NCI-H2171 treated with DMSO at 0.1 percent for 48 hours (cell line): ENCODE measurements at regions not wholly inside any gene's neighbourhood (a gene's known extent, or its start where the extent isn't known, plus 50 kb on each side); places are given as distances from the start of the nearest gene placed in this dataset.

Source experiments
- DNase-seq: peaks from one replicate; lab custom pipeline; 2025; lab: John Stamatoyannopoulos, UW

DNA sequence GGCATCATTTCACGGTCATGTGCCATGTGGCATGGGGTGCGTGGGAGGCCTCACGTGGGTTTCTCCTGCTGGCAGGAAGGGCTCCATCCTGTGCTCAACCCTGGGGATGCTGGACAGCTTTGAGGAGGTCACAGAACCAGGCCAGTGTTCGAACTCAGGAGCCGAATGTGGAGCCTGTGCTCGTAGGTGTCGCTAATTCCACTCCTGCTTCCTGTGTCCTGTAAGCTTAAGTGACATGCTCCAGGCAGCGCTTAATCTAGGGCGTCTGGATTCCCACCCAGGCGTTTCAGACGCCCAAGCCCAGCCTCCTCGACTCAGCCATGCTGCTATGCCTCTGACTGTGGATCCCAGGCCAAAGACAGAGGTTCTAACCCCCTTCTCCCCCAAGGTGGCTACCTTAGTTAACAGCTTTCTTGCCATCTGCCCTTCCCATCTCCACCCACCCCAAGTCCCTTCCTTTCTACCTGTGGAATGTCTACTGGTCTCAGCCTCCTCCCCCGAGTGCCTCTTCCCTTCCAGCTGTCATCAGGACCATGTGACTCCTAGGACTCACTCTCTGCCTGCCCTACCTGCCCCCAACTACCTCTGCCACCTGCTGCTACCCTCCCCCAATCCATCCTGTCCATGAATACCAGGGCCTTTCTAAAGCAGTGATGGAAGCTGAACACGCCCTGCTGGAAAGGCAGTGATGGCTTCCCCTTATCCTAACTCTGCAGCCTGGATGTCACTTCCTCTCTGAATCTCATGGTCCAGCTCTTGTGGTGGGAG, 255.1 kb downstream of the CDH26 start:
- peak; percentile 58 for DNase-seq

DNA sequence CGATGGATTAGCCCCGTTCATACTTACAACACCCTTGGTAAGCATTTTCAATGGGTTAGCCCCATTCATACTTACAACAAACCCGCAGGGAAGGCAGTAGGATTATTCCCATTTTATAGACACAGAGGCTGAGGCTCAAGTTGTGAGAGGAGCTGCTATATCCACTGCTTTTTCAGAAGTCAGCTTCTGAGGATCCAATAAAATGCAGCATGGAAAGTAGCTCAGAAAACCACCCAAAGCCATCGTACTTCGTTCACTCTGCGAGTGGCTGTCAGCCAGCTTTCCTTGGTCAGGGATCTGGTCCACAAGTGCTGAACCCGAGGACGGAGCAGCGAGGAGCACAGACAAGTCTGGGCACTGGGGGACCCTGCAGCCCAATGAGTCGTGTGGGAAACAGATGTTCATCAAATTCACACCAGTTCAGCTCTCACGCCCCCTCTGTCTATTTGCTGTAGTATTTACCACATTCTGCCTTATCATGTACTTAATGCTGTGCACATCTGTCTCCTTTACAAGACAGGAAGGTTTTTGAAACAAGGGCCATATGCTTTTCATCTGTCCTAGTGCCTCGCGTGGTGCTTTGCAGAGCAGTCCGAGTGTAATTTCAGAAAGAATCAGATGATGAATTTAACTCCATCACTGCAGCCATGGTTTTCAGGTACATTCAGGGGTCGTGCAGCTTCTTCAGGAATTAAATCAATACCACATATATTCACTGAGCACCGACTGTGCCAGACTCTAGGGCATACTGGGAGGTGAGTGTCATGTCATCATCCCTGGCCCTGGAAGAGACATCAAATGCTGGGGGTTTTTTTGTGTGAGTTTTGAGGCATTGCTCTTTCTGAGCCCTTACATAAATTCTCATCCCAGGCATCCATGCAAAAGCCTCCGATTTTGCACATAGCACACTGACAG, 256.9 kb downstream of the CDH26 start:
- peak; percentile 95 for DNase-seq

DNA sequence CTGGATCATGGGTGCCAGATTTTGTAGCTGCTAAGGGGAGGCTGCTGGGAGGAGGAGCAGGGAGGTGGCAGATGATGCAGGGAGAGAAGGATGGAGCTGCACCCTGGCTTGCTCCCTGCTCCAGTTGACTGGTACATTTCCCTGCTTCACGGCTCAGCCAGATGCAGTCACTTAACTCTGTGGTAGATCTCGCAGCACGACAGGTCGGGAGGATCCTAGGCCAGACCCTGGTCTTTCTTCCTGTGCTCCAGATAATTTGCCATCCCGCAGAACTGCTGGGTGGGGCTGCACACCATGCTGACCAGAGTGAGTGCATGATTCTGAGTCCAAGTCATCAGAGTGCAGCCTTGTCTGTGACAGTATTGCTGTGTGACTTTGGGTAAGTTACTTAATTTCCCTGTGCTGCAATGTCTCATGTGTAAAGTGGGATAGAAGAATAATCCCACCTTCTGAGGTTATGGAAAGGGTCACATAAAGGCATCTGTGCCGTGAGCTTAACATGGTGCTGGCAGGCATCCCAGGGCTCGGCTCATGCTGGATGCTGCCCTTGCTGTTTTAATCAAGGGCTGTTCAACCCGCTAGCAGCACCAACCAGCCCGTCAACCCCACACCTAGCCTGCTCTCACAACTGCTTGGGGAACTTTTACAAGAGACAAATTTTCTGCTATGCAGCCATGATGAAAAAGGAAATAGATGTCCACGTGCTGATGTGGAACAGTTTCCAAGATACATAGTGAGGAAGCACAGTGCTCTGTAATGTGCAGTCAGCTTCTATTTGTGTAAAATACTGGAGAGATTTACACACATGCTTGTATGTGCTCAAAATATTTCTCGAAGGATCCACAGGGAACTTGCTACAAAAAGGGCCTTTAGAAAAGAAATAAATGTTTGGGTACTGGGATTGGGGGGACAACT, 257.9 kb downstream of the CDH26 start:
- DNase-seq: peak; percentile 80

DNA sequence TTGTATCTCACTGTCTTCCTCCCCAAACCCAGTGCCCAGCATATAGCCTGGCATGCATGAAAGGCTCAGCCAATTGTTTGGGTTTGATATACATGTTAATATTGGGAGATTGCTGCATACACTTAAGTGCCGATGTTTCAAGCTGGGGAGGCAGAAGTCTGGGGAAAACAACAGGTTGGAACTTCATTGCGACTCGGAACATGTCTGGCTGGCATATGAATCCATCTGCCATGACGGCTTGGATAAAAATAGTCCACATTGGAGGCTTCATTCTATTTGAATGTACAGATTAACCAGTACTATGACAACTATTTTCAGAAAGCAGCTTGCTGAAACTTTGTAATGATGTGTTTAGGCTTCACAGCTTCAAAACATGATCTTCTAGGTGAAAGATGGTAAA, 261.0 kb downstream of the CDH26 start:
- no peak for DNase-seq

DNA sequence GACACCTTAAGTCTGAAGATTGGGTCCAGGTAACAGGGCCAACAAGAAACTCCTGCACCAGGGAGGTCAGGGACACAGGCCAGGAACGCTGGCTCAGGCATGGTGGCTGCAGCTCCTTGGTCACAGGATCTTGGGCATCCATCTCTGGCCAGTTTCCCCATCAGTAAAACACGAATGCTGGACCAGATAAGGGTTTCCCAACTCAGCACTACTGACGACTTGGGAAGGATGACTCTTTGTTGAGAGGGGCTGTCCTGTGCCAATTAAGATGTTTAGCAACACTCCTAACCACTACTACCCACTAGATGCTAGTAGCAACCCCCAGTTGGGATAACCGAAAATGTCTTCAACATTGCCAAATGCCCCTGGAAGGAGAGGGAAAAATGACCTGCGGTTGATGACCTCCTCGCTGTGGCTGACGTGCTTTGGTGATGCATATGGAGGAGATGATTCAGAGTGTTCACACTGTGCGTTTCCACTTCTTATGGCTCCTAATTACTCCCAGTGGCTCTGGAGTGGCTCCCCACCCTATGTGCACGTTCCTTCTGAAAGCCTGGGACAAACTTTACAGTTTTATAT, 261.9 kb downstream of the CDH26 start:
- DNase-seq: no peak

DNA sequence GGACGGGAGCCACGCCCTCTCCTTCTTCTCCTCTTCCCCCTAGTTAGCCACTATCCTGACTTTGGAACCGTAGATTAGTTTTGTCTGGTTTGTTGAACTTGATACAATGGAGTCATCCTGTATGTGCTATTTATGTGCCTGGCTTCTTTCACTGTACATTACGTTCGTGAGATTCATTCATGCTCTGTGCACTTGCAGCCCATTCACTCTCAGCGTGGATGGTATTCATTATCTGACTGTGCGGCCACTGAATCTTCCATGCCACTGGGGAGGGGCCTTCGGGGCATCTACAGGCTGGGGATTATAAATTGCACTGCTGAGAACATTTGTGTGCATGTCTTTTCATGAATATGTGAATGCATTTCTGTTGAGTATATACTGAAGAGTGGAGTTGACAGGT, 262.5 kb downstream of the CDH26 start:
- DNase-seq: no peak

DNA sequence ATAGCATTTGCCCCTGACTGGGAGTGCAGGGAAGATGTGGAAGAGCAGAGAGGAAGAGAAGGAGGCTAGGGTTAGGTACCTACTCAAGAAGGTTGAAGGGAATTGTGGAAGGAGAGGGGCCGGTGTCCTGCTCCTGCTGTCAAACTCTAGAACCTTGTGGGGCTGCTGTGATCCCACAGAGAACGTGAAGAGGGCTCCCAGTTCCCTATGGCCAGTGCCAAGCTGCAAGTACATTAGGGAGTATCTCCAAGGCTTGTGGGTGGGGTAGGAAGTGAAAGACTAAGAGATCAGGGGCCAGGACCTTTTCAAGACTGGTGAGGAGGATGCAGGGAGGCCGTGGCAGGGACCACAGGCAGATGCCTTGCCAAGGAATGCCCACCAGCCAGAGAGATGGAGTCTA, 263.4 kb downstream of the CDH26 start:
- no peak for DNase-seq

DNA sequence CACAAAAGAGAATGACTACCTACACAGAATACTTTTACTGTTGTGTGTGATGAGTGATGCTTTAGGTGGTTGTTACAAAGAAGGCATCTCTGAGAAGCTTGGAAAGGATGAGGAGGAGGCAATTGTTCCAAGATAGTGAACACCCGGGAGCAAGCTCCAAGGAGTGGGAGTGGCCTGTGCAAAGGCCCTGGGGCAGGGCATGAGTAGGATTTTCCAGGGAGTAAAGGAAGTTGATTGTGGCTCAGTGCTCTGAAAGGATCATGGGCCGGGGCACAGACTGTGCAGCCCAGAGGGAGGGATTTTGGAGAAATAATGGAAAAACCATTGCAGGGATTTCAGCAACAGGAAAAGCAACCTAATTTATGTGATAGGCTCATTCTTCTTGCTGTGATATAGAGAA, 264.3 kb downstream of the CDH26 start:
- no peak for DNase-seq

DNA sequence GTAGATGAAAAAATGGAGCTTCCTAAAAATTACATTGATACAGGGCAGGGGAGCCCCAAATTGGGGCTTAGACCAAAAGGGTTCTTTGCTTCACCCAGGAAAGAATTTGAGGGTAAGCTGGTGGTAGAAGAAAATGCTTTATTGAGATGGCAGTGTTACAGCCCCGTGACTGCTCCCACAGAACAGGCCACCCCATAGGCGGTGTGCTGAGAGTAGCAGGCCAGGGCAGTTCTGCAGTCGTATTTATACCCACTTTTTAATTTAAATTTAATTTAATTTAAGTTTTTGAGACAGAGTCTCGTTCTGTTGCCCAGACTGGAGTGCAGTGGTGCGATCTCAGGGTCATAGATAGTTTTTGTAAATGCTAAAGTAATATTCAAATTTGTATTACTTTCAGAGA, 265.0 kb downstream of the CDH26 start:
- DNase-seq: no peak

DNA sequence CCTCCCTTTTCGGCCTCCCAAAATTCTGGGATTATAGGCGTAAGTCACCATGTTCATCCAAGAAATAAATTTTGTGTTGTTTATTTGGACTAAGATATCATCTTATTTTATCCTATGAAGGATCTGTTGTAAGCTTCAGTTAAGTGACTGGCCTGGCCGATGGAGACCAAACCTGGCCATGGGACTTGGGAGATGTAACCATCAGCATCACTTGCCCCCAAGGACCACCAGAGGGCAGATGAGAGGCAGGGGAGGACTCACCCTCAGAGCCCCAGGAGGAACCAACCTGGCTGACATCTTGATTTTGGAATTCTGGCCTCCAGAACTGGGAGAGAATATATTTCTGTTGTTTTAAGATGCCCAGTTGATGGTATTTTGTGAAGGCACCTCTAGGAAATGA, 266.7 kb downstream of the CDH26 start:
- DNase-seq: peak; percentile 43

DNA sequence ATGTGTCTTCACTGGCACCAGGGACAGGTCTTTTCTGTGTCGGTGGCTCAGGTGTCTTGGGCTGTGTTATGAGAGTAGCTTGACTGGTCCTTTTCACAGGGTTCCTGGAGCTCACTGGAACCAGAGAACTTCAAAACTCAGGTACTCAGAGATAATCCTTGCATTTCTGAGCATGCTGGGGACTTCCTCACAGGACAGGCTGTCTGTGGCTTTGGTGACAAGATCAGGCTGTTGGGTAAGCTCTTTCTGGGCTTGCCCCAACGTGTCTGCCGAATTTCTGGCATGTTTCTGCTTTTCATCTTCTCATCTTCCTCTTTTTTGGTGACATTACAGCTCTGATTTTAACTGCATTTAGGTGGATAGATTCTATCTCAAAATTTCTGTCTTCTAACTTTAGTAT, 270.0 kb downstream of the CDH26 start:
- DNase-seq: peak; percentile 27

DNA sequence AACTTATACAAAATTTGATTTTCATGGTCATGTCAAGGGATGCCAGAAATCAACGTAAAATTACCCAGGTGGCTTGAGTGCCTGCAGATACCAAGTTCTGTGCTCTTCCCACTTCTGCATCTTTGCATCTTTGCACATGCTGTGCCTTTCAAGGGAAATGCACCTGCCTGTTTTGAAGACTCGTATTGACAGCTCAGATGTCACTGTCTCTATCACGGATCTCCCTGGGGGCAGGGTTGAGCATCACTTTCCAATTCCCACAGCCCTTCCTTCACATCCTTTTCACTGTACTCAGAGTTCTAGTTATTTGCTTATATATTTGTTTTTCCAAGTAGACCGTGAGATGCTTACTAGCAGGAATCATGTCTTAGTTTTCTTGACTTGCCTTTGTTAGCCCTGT, 274.2 kb downstream of the CDH26 start:
- DNase-seq: peak; percentile 22

DNA sequence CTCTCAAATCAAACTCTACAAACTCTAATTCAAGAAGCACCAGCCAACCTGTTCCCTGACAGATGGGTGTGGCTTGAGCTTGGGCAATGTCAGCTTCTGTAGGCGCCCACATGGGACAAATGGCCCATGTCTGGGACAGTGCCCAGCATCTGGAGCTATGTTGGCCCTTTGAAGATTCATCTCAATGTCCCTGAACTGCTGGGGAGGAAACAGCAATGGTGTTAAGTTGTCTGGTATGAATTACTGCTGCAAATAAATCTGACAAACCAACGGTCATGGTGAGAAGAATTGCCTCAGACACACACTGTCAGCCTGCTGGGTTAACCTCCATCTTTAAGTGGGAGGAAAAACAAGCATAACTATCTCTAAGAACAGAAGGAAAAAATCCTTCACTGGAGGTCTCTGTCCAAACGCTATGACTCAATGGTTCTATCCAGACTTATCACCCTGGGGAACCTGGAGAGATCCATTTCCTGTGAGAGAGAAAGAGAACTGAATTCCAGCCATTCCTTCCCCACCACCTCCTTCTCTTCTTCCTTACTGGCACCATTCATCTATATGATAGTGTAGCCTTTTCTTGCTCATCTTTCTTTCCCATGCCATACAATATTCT, 274.9 kb downstream of the CDH26 start:
- no peak for DNase-seq

DNA sequence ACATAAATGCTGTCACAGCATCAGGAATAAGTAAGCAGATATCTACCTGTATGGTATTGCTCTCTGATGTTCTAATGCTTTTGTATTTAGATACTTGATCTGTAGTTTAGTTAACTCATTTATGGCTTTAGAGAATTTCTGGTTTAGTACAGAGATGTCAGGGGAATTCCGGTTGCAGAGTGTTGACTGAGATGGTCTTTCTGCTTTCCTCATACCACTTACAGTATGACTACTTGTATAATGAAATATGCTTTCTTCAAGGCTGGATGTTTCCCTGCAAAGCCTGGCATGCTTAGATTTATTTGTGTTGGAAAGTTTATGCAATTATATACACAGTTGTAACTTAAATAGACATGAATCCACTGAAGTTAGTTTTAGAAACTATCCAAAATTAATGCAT, 278.4 kb downstream of the CDH26 start:
- no peak for DNase-seq

DNA sequence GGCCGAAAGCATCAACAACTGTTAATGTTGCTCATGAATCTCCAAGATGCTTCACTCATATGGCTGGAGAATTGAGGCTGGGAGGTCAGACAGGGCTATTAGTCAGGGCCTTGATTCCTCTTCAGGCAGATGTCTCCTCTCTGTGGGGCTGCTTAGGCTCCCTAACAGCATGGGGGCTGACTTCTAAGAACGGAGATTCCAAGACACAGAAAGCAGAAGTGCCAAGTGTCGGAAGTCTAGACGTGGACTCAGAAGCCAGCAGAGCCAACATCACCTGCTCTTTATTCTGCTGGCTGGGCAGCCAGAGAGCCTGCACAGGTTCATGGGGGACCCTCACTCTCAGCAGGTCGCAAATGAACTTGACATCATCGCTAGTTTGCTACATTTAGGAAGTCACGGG, 279.8 kb downstream of the CDH26 start:
- no peak for DNase-seq

DNA sequence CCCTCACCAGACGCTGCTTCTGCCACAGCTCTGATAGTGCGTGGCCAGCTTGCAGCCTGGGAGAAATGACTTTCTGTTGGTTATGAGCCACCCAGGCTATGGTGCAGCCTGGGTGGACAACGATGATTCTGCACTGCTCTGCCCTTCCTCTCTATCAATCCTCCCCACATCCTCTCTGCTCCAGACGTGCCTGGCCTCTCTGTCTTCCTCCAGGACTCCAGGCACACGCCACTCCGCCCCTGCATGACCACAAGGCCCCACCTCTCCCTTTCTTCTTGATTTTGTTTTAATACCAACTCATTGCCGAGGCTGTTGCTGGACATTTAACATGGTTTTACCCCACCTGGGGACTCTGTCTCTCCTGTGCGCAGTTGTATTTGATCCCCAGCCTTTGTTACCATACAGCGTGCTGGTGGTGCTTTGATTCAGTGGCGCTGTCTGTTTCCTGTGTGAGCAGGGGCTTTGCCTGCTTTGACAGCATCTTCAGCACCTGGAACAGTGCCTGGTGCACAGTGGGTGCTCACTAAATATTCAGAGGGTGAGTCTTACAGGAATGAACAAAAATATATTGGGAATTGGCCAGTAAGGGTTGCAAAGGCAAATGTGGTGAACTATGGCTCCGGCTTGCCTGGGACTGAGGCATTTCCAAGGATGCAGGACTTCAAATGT, 280.9 kb downstream of the CDH26 start:
- no peak for DNase-seq

DNA sequence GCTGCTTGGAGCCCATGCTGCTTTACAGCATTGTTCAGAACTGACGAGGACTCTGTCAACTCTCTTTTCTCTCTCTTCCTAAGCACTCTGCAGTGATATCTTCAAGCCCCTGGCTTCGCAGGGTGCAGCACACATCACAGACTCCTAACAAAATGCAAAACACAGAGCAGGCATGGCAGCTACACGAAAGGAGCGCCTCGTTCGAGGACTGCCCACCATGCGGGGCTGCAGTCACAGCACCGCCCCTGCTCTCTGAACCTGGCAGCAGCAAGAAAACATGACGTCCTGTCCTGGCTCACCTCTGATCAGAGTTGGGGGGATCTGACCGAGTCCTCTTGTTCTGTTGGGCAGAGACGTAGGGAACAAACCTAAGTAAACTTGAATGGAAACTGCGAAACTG, 281.7 kb downstream of the CDH26 start:
- DNase-seq: no peak

DNA sequence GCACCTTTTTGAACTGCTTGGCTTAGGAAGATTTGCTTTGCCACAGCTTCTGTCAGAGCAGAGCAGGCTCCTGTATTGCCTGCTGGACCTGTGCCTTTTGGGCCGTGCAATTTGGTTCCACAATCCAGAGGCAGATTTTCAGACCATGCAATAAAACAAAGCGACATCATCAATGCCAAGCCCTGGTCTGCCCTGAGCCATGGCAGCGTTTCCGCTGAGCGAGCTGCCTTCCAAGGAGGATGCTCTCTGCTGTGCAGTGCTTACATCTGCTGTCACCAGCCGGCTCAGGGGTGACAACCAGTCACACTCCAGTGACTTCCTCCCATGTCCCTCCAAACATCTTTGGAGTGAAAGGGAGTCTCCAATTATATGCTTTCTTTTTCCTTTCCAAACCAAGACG, 282.2 kb downstream of the CDH26 start:
- no peak for DNase-seq

DNA sequence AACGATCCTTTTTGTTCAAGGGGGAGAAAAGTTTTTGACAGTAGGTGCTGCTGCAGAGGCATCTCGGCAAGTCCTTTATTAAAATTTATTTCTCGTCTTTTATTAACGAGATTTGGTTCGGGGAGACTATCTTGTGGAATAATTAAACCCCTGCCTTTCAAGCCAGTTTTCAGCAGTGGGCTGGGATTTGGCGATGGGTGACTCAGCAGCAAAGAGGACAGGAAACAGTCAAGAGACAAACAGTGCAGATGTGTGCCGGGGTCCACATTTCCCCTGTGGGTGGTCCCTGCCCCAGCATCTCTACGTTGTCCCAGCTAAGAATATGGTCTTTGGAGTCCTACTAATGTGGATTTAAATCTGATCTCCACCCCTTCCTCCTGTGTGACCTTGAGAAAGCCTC, 282.8 kb downstream of the CDH26 start:
- DNase-seq: no peak

DNA sequence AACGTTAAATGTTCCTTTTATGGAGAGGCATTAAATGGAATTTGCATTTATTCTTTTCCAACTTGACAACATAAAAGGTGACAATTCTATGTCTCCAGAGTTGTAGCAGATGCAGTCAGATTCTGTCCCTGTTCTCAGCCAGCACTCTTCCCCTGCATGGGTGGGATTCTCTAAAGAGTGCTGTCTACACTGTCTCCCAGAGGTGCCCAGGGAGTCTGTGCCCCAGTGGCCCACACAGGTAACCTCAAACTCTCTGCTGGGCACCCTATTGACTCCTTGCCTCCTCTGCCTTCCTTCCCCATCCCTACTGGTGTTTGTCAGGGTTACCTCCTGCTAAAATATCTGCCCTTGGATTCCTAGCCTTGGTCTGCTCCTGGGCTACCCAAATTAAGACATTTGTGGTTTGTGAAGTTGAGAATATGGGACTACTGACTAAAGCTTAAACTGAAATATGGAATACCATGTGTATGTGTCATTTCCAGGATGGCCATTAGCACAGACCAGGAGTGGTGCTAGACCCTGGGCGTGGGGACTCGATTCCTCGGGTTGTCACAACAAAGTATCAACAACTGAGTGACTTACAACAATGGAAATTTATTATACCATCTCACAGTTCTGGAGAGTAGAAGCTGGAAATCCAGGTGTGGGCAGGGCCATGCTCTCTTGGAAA, 284.7 kb downstream of the CDH26 start:
- no peak for DNase-seq
